ENCODE measurements at regions not wholly inside any gene's neighbourhood (a gene's known extent, or its start where the extent isn't known, plus 50 kb on each side); places are given as distances from the start of the nearest gene placed in this dataset.

GRCh38 chr3:124599147-124599765 is 131.0 kb upstream of the UMPS start:
- Histone ChIP-seq H3K27me3 (ENCODE audit: control insufficient read depth, insufficient read depth, low read length) (peaks cover 22% of the 10 kb centered on the region), H3K4me1 (ENCODE audit: control insufficient read depth, insufficient read depth, low read length) (no peaks in the 10 kb centered on the region), H3K36me3 (ENCODE audit: control insufficient read depth, insufficient read depth, low read length) (no peaks in the 10 kb centered on the region), H3K27ac (ENCODE audit: low read length) (no peak overlapping the region), H3K4me3 (ENCODE audit: low read depth in 2 of 2, low read length in 2 of 2) (no peak overlapping the region), H3K9me3 (ENCODE audit: control insufficient read depth, insufficient read depth, low read depth, low read length) (no peaks in the 10 kb centered on the region)
- no TSS peak for BruUV-seq (replicated peaks)
- ATAC-seq, result no peak
- DNase-seq (ENCODE audit: low read depth, low spot score), result no peak
- intact Hi-C loops (cut with micrococcal nuclease; ENCODE audit: unreplicated experiment), result no loop called here
- TF ChIP-seq SIN3A (IDR thresholded peaks at IDR 0.05; ENCODE audit: borderline replicate concordance, insufficient read depth, low read depth, low read length) (no peak), TCF7L2 (IDR thresholded peaks at IDR 0.05; ENCODE audit: low read depth, low read length) (no peak), CTCF (IDR thresholded peaks at IDR 0.05) (no peak), REST (IDR thresholded peaks at IDR 0.05; ENCODE audit: insufficient read depth in 1 of 2, low read depth in 2 of 2, low read length in 1 of 2) (no peak), POLR2AphosphoS5 (IDR thresholded peaks at IDR 0.05; ENCODE audit: low read depth, low read length) (no peak)
- CTCF ChIA-PET, result no interaction called here
- in situ Hi-C loops (cut with HindIII; ENCODE audit: low pct_unique_long_range_greater_than_20kb, low sequenced_read_pairs), result no loop called here
- POLR2A ChIA-PET, result no interaction called here

GRCh38 chr3:124599779-124600693 is 130.2 kb upstream of the UMPS start:
- no peak overlapping the region for H3K27ac ChIP-seq (ENCODE audit: low read length)
- H3K9me3 ChIP-seq (ENCODE audit: control insufficient read depth, insufficient read depth, low read depth, low read length), result no peaks in the 10 kb centered on the region
- H3K36me3 ChIP-seq (ENCODE audit: control insufficient read depth, insufficient read depth, low read length), result no peaks in the 10 kb centered on the region
- no peak for ATAC-seq
- peaks cover 18% of the 10 kb centered on the region for H3K27me3 ChIP-seq (ENCODE audit: control insufficient read depth, insufficient read depth, low read length)
- POLR2A ChIA-PET, result no interaction called here
- no TSS peak for BruUV-seq (replicated peaks)
- CTCF ChIA-PET, result no interaction called here
- in situ Hi-C loops (cut with HindIII; ENCODE audit: low pct_unique_long_range_greater_than_20kb, low sequenced_read_pairs) (no loop called here), intact Hi-C loops (cut with micrococcal nuclease; ENCODE audit: unreplicated experiment) (no loop called here)
- no peak overlapping the region for H3K4me3 ChIP-seq (ENCODE audit: low read depth in 2 of 2, low read length in 2 of 2)
- H3K4me1 ChIP-seq (ENCODE audit: control insufficient read depth, insufficient read depth, low read length), result no peaks in the 10 kb centered on the region
- DNase-seq (ENCODE audit: low read depth, low spot score), result no peak
- TF ChIP-seq SIN3A (IDR thresholded peaks at IDR 0.05; ENCODE audit: borderline replicate concordance, insufficient read depth, low read depth, low read length), result no peak
- no peak for TF ChIP-seq REST (IDR thresholded peaks at IDR 0.05; ENCODE audit: insufficient read depth in 1 of 2, low read depth in 2 of 2, low read length in 1 of 2)
- TF ChIP-seq POLR2AphosphoS5 (IDR thresholded peaks at IDR 0.05; ENCODE audit: low read depth, low read length), result no peak
- no peak for TF ChIP-seq TCF7L2 (IDR thresholded peaks at IDR 0.05; ENCODE audit: low read depth, low read length)
